ENCODE measurements at regions not wholly inside any gene's neighbourhood (a gene's known extent, or its start where the extent isn't known, plus 50 kb on each side); places are given as distances from the start of the nearest gene placed in this dataset.

DNA sequence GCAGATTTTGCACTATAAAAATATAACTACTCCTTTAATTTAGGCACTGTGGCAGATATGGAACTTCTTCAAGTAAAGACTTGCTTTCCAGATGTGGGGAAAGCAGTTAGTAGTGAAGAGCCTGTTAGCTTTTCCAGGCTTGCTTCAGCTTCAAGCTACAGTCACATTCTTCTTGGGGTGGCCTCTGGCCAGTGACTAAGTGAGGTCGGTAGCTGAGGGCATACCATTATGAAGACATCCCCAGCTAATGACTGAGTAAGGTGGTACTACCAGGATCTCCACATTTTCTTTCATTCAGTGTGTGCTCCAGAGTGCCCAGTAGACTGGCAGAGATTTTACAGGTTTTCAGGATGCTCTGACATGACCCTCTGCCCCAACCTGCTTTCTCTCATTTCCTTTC, 167.1 kb upstream of the KIF2B start:
- DNase-seq (ENCODE audit: low read depth in 2 of 2) = peak; percentile 27 to 51
- no peaks in the 10 kb centered on the region for H3K36me3 ChIP-seq (ENCODE audit: control insufficient read depth, insufficient read depth, low read length)

DNA sequence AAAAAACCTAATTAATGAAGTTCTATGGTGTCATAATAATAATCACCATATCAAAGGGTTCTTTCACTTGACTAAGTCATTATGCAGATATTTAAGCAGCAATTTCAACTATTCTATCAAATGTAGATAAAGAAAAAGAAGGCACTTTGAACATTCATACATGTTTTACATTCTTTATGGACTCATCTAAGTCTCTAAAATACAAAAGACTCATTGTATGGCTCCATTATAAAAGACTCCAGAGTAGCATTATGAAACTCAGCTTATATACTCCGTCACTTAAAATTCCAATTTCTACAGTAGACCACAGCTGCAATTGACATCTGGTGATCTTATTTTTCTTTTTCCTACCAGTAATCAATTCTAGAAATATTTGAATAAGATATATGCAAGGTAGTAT, 173.5 kb upstream of the KIF2B start:
- no peak for TF ChIP-seq EZH2 (IDR thresholded peaks at IDR 0.05; ENCODE audit: low read length, missing control alignments)
- TF ChIP-seq, protein P1, sequence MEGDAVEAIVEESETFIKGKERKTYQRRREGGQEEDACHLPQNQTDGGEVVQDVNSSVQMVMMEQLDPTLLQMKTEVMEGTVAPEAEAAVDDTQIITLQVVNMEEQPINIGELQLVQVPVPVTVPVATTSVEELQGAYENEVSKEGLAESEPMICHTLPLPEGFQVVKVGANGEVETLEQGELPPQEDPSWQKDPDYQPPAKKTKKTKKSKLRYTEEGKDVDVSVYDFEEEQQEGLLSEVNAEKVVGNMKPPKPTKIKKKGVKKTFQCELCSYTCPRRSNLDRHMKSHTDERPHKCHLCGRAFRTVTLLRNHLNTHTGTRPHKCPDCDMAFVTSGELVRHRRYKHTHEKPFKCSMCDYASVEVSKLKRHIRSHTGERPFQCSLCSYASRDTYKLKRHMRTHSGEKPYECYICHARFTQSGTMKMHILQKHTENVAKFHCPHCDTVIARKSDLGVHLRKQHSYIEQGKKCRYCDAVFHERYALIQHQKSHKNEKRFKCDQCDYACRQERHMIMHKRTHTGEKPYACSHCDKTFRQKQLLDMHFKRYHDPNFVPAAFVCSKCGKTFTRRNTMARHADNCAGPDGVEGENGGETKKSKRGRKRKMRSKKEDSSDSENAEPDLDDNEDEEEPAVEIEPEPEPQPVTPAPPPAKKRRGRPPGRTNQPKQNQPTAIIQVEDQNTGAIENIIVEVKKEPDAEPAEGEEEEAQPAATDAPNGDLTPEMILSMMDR (conservative IDR thresholded peaks at IDR 0.05 in 1 of 2, IDR thresholded peaks at IDR 0.05 in 1 of 2; ENCODE audit: low read depth in 1 of 2, low read length in 2 of 2) = no peak
- Histone ChIP-seq H3K27ac (ENCODE audit: insufficient read depth, low read length) (no peak overlapping the region), H2AFZ (ENCODE audit: low read length) (no peak overlapping the region), H3K27me3 (ENCODE audit: control insufficient read depth, insufficient read depth, low read length) (no peaks in the 10 kb centered on the region), H4K20me1 (ENCODE audit: control insufficient read depth, extremely low read depth, insufficient read depth, low read length) (no peaks in the 10 kb centered on the region), H3K4me3 (replicated peaks in 1 of 4; ENCODE audit: control extremely low read depth in 1 of 4, insufficient read depth in 1 of 4, low read depth in 3 of 4, low read length in 4 of 4) (no peak overlapping the region), H3K9me3 (ENCODE audit: control insufficient read depth, insufficient read depth, low read depth, low read length) (no peaks in the 10 kb centered on the region), H3K36me3 (ENCODE audit: control insufficient read depth, insufficient read depth, low read length) (no peaks in the 10 kb centered on the region), H3K9ac (ENCODE audit: insufficient read depth, low read length) (no peak overlapping the region), H3K79me2 (ENCODE audit: control insufficient read depth, insufficient read depth, low read length) (no peaks in the 10 kb centered on the region), H3K4me1 (ENCODE audit: control insufficient read depth, extremely low read depth, insufficient read depth, low read length) (no peaks in the 10 kb centered on the region), H3K4me2 (ENCODE audit: extremely low read depth, insufficient read depth, low read length) (no peak overlapping the region)
- no peak for DNase-seq (ENCODE audit: low read depth in 2 of 2)

More for the DNA sequence above, 167.1 kb upstream of the KIF2B start:
- Histone ChIP-seq H2AFZ (ENCODE audit: low read length) (no peak overlapping the region), H3K4me3 (replicated peaks in 1 of 4; ENCODE audit: control extremely low read depth in 1 of 4, insufficient read depth in 1 of 4, low read depth in 3 of 4, low read length in 4 of 4) (no peak overlapping the region), H3K4me1 (ENCODE audit: control insufficient read depth, extremely low read depth, insufficient read depth, low read length) (no peaks in the 10 kb centered on the region), H3K27me3 (ENCODE audit: control insufficient read depth, insufficient read depth, low read length) (no peaks in the 10 kb centered on the region), H3K9me3 (ENCODE audit: control insufficient read depth, insufficient read depth, low read depth, low read length) (no peaks in the 10 kb centered on the region), H4K20me1 (ENCODE audit: control insufficient read depth, extremely low read depth, insufficient read depth, low read length) (no peaks in the 10 kb centered on the region), H3K9ac (ENCODE audit: insufficient read depth, low read length) (no peak overlapping the region), H3K4me2 (ENCODE audit: extremely low read depth, insufficient read depth, low read length) (no peak overlapping the region), H3K79me2 (ENCODE audit: control insufficient read depth, insufficient read depth, low read length) (no peaks in the 10 kb centered on the region), H3K27ac (ENCODE audit: insufficient read depth, low read length) (no peak overlapping the region)
- TF ChIP-seq, protein P1 (conservative IDR thresholded peaks at IDR 0.05 in 1 of 2, IDR thresholded peaks at IDR 0.05 in 1 of 2; ENCODE audit: low read depth in 1 of 2, low read length in 2 of 2) = no peak
- TF ChIP-seq EZH2 (IDR thresholded peaks at IDR 0.05; ENCODE audit: low read length, missing control alignments) = no peak

DNA sequence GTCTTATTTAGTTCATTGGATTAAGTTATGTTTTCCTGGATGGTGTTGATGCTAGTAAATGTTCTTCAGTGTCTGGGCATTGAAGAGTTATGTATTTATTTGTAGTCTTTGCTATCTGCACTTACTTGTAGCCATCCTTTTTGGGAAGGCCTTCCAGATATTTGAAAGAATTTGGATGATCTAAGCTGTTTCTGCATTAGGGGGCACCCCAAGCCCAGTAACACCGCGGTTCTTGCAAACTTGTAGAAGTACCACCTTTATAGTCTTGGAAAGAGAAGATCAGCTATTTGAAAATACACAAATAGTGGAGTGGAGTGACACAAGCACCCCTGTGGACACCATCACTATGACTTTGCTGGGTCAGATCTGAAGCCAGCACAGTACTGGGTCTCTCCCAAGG, 175.9 kb upstream of the KIF2B start:
- no peak for DNase-seq (ENCODE audit: low read depth in 2 of 2)
- no peak overlapping the region for H2AFZ ChIP-seq (ENCODE audit: low read length)
- no peaks in the 10 kb centered on the region for H3K9me3 ChIP-seq (ENCODE audit: control insufficient read depth, insufficient read depth, low read depth, low read length)
- no peak overlapping the region for H3K4me3 ChIP-seq (replicated peaks in 1 of 4; ENCODE audit: control extremely low read depth in 1 of 4, insufficient read depth in 1 of 4, low read depth in 3 of 4, low read length in 4 of 4)
- no peaks in the 10 kb centered on the region for H3K36me3 ChIP-seq (ENCODE audit: control insufficient read depth, insufficient read depth, low read length)
- H3K9ac ChIP-seq (ENCODE audit: insufficient read depth, low read length) = no peak overlapping the region
- no peaks in the 10 kb centered on the region for H4K20me1 ChIP-seq (ENCODE audit: control insufficient read depth, extremely low read depth, insufficient read depth, low read length)
- no peaks in the 10 kb centered on the region for H3K4me1 ChIP-seq (ENCODE audit: control insufficient read depth, extremely low read depth, insufficient read depth, low read length)
- TF ChIP-seq, protein P1 (conservative IDR thresholded peaks at IDR 0.05 in 1 of 2, IDR thresholded peaks at IDR 0.05 in 1 of 2; ENCODE audit: low read depth in 1 of 2, low read length in 2 of 2) = no peak
- no peak for TF ChIP-seq EZH2 (IDR thresholded peaks at IDR 0.05; ENCODE audit: low read length, missing control alignments)
- no peak overlapping the region for H3K4me2 ChIP-seq (ENCODE audit: extremely low read depth, insufficient read depth, low read length)
- H3K79me2 ChIP-seq (ENCODE audit: control insufficient read depth, insufficient read depth, low read length) = no peaks in the 10 kb centered on the region
- no peak overlapping the region for H3K27ac ChIP-seq (ENCODE audit: insufficient read depth, low read length)
- no peaks in the 10 kb centered on the region for H3K27me3 ChIP-seq (ENCODE audit: control insufficient read depth, insufficient read depth, low read length)
